Tongue (tissue), 1 donor: ENCODE measurements at regions not wholly inside any gene's neighbourhood (a gene's known extent, or its start where the extent isn't known, plus 50 kb on each side); places are given as distances from the start of the nearest gene placed in this dataset.

Experiments used
- DNase-seq: peaks from one replicate; pipeline ENCODE4 v3.0.0-alpha.2; 2015

DNA sequence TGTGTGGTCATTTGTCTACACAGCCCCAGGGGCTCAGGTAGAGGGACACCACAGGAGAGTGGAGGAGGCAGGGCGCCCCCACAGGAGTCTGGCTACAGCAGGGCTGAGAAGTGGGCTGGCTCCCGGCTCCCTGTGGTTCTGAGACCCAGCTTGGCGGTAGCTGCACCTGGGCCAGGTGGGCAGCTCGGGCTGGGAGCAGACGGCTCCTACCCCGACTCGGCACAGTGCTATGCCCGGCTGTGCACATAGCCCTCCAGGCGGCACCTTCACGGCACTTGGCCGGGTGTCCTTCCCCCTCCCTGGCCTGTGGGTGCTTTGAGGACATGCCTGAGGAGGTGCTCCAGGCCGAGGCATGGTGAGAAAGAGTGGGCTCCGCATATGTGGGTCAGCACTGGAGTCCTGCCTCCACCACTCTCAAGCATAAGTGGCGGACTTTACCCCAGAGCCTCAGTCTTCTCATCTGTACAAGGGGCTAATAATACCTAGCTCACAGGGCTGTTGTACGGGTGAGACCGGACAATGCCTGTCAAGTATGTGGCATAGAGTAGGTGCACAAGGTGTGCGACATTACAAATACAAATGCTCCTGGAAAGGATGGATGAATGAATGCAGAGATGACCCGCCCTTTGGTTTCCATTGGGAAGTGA lies 50.1 kb upstream of the JPH3 start:
- no peak for DNase-seq

DNA sequence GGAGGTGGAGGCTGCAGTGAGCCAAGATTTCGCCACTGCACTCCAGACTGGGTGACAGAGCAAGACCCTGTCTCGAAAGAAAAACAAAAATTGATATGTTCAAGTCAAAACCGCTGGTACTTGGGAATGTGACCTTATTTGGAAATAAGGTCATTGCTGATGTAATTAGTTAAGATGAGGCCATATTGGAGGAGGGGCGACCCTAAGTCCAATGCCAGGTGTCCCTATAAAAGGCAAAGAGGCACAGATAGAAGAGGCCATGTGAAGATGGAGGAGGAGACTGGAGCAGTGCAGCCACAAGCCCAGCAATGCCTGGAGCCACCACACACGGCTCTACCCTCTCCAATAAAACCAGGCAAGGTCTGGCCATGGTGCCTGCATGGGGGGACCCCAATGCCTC lies 50.8 kb upstream of the JPH3 start:
- DNase-seq = no peak

DNA sequence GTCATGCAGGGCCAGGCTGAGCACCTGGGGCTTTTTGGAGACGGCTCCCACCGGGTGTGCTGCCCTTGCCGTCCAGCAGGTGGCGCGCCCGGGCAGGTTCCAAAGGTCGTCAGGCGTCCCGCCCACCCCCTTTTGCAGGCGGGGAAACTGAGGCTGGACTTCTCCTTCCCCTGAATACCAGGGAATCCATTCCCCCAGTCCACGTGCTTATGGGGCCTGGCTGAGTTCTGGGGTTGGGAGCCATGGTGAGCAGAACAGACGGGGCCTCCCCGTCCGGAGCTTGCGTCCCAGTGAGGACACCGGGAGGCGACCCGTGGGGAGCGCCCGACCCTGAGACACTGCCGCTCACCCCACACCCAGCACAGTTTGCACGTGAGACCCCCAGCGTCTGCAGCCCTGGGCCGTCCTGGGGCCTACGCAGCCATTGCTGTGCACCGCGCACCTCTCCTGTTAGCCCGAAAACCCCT lies 51.8 kb upstream of the JPH3 start:
- DNase-seq = peak; percentile 24

DNA sequence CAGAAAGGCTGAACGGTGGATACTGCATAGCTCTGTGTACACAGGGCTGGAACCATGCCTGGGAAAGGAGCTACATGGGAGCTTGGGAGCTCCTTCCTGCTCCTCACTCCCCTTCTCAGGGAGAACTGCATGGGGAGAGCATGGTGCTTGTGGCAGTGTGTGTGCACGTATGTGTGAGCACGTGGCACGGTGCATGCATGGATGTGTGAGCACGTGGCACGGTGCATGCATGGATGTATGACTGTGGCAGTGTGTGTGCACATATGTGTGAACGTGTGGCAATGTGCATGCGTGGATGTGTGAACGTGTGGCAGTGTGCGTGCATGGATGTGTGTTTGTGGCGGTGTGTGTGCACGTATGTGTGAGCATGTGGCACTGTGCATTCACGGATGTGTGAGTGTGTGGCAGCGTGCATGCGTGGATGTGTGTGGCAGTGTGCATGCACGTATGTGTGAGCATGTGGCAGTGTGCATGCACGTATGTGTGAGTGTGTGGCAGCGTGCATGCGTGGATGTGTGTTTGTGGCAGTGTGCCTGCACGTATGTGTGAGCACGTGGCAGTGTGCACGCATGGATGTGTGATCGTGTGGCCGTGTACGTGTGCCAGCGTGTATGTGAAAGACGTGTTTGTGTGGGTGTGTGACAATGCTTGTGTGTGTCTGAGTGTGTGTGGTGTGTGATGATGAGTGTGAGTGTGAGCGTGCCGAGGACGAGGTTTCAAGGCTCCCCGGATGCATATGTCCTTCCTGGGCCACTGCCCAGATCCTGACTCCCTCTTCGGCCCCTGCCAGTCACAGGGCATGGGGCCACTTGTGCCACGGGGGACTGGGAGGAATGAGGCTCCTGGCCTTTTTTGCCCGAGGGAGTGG lies 52.4 kb upstream of the JPH3 start:
- DNase-seq = no peak

DNA sequence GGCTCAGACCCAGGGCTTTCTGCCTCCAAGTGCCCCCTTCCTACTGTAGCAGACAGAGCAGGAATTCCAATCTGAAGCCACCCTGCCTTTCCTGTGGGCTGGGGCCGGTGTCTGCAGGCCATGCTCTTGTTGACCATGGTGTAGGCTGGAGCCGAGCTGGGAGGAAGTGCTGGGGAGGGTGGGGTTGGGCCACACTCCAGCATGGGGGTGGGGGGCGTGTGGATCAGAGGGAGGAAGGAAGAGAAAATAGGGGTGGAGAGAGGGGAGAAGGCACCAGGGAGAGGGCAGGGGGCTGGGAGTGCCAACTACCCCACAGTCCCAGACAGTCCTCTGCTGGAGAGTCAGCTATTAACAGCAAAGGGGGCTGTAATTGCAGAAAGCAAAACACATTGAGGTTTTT lies 54.3 kb upstream of the JPH3 start:
- no peak for DNase-seq

DNA sequence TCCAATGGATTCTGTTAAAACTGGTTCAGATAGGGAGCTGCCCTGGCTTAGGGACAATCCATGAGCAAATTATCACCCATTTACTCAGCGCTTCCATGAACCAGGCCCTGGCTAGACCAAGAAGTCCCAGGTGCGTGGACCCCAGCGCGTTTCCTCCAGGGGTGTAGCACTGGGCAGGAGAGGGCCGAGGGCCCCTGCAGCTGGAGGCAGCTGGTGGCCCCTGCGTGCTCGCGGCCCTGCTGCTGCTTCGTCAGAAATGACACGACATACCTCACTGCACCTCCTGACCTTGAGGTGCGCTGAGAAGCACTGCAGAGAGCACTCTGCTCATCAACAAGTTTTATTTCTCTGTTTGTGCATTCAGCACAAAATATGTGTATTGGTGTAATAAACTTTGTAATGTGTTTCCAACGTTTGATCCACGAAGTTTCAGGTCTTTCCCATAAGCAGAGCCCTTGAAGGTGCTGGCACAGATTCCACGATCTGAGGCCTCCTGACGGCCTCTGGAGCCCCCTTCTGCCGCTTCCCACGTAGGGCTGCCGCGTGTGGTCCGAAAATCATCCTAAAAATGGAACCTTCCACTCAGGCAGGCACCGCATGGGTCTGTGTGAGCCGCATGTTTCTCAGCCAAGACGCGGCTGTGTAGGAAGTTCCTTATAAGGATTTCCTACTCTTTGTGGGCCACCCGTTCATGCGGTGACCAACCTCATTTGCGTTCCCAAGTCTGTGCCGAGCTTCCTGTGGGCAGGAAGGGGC lies 50.8 kb upstream of the ZCCHC14 start:
- no peak for DNase-seq

DNA sequence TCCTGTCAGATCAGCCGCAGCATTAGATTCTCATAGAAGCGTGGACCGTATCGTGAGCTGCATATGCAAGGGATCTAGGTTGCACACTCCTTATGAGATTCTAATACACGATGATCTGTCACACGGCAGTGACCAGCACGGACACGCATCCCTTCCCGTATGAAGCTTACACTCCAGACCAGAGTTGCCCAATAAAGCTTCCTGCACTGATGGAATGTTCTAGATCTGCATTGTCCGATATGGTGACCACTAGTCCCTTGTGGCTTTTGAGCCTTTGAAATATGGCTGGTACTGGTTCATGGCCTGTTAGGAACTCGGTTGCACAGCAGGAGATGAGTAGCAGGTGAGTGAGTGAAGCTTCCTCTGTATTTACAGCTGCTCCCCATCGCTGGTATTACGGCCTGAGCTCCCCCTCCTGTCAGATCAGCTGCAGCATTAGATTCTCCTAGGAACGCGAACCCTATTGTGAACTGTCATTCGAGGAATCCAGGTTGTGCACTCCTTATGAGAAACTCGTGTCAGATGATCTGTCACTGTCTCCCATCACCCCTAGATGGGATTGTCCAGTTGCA lies 49.8 kb upstream of the ZCCHC14 start:
- DNase-seq = no peak
